HG03575 (cell line): ENCODE measurements at regions not wholly inside any gene's neighbourhood (a gene's known extent, or its start where the extent isn't known, plus 50 kb on each side); places are given as distances from the start of the nearest gene placed in this dataset.

Source experiments
- ATAC-seq: cut with Tn5 transposase; IDR thresholded peaks from one replicate; pipeline ENCODE4 v1.9.1; 2021; ENCODE audit not compliant: unreplicated experiment, insufficient number of reproducible peaks, low FRiP score; ENCODE audit errors: extremely low read depth

- ATAC-seq = no peak
Measured at GRCh38 chr1:60299581-60299980, 226.0 kb upstream of the C1orf87 start.

GRCh38 chr1:60298290-60298689 is 224.7 kb upstream of the C1orf87 start:
- no peak for ATAC-seq

- ATAC-seq = no peak
Measured at GRCh38 chr1:60296794-60297193, 223.2 kb upstream of the C1orf87 start.

- ATAC-seq = no peak
Measured at GRCh38 chr1:60292140-60292539, 218.6 kb upstream of the C1orf87 start.

- ATAC-seq = no peak
Measured at GRCh38 chr1:60290393-60290792, 216.8 kb upstream of the C1orf87 start.

GRCh38 chr1:60287536-60287935 is 214.0 kb upstream of the C1orf87 start:
- no peak for ATAC-seq

- no peak for ATAC-seq
Measured at GRCh38 chr1:60283690-60284089, 210.1 kb upstream of the C1orf87 start.

GRCh38 chr1:60281360-60281932 is 207.9 kb upstream of the C1orf87 start:
- ATAC-seq = peak; percentile 57

GRCh38 chr1:60280819-60281218 is 207.2 kb upstream of the C1orf87 start:
- ATAC-seq = no peak

GRCh38 chr1:60280256-60280655 is 206.7 kb upstream of the C1orf87 start:
- no peak for ATAC-seq

- ATAC-seq = no peak
Measured at GRCh38 chr1:60279798-60280197, 206.2 kb upstream of the C1orf87 start.

GRCh38 chr1:60277269-60277668 is 203.7 kb upstream of the C1orf87 start:
- no peak for ATAC-seq

GRCh38 chr1:60274422-60275290 is 201.1 kb upstream of the C1orf87 start:
- no peak for ATAC-seq

GRCh38 chr1:60273185-60273584 is 199.6 kb upstream of the C1orf87 start:
- no peak for ATAC-seq

GRCh38 chr1:60271041-60271440 is 197.5 kb upstream of the C1orf87 start:
- ATAC-seq = no peak

- ATAC-seq = no peak
Measured at GRCh38 chr1:60268451-60268850, 194.9 kb upstream of the C1orf87 start.

GRCh38 chr1:60265560-60266535 is 192.3 kb upstream of the C1orf87 start:
- ATAC-seq = no peak

- no peak for ATAC-seq
Measured at GRCh38 chr1:60262701-60263100, 189.1 kb upstream of the C1orf87 start.

GRCh38 chr1:60257531-60257930 is 184.0 kb upstream of the C1orf87 start:
- ATAC-seq = no peak
